ENCODE measurements at regions not wholly inside any gene's neighbourhood (a gene's known extent, or its start where the extent isn't known, plus 50 kb on each side); places are given as distances from the start of the nearest gene placed in this dataset.

DNA sequence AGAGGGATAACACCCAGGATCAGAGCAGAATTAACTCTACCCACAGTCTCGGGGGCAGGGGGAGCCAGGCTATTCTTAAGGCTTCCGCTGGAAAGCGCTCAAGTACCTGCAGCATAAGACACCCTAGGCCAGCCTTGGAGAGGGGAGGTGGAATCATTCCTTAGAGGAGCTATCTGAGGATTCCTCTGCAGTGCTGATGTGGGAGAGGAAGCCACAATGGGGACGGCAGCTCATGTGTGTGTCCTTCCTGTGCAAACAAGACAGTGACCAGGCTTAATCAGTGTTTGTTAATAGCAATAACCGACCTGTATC lies 382.2 kb upstream of the CADM1 start:
- TF ChIP-seq, protein P1, sequence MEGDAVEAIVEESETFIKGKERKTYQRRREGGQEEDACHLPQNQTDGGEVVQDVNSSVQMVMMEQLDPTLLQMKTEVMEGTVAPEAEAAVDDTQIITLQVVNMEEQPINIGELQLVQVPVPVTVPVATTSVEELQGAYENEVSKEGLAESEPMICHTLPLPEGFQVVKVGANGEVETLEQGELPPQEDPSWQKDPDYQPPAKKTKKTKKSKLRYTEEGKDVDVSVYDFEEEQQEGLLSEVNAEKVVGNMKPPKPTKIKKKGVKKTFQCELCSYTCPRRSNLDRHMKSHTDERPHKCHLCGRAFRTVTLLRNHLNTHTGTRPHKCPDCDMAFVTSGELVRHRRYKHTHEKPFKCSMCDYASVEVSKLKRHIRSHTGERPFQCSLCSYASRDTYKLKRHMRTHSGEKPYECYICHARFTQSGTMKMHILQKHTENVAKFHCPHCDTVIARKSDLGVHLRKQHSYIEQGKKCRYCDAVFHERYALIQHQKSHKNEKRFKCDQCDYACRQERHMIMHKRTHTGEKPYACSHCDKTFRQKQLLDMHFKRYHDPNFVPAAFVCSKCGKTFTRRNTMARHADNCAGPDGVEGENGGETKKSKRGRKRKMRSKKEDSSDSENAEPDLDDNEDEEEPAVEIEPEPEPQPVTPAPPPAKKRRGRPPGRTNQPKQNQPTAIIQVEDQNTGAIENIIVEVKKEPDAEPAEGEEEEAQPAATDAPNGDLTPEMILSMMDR (IDR thresholded peaks at IDR 0.05): no peak
- TF ChIP-seq SIN3A (IDR thresholded peaks at IDR 0.05; ENCODE audit: borderline replicate concordance, insufficient read depth, low read depth, low read length): no peak
